ENCODE measurements at regions not wholly inside any gene's neighbourhood (a gene's known extent, or its start where the extent isn't known, plus 50 kb on each side); places are given as distances from the start of the nearest gene placed in this dataset.

GRCh38 chr10:3478632-3479240 lies 306.2 kb upstream of the PITRM1 start:
- no peak overlapping the region for H3K56ac ChIP-seq (ENCODE audit: extremely low read depth, insufficient read depth, low read length)

More at GRCh38 chr10:3478632-3479240, 306.2 kb upstream of the PITRM1 start:
- intact Hi-C loops (cut with micrococcal nuclease) (no loop called here), in situ Hi-C loops (cut with MboI; ENCODE audit: low sequenced_read_pairs) (no loop called here), dilution Hi-C loops (cut with HindIII; ENCODE audit: low sequenced_read_pairs, unreplicated experiment) (no loop called here)
- Histone ChIP-seq H2BK15ac (ENCODE audit: low read depth, low read length) (peak overlapping the region; percentile 25; the same call in 2 of the 3 replicates), H3K23ac (ENCODE audit: low read depth, low read length) (no peak overlapping the region), H3K27me3 (ENCODE audit: control insufficient read depth, insufficient read depth, low read length) (no peaks in the 10 kb centered on the region), H4K5ac (ENCODE audit: low read depth, low read length) (no peak overlapping the region), H3K4me1 (ENCODE audit: control insufficient read depth, insufficient read depth, low read length) (peaks cover 9% of the 10 kb centered on the region), H2AK5ac (ENCODE audit: low read depth, low read length) (peak overlapping the region; percentile 47), H2AK9ac (replicated peaks; ENCODE audit: low read depth, low read length, poor library complexity) (no peak overlapping the region), H3K9me3 (ENCODE audit: control insufficient read depth, insufficient read depth, low read length) (no peaks in the 10 kb centered on the region; the same call in 1 of the 2 replicates), H2BK20ac (ENCODE audit: low read depth, low read length) (no peak overlapping the region), H3K36me3 (ENCODE audit: control insufficient read depth, insufficient read depth, low read length) (no peaks in the 10 kb centered on the region), H2AFZ (replicated peaks; ENCODE audit: low read length, poor library complexity) (no peak overlapping the region), H2BK5ac (ENCODE audit: low read depth, low read length, poor library complexity, severe bottlenecking) (no peak overlapping the region), H3K4me2 (ENCODE audit: low read depth, low read length) (no peak overlapping the region), H3K4ac (ENCODE audit: low read depth, low read length) (0 out of 2 replicates have a peak overlapping the region, but pooled peaks have one; percentile 21), H3K79me1 (ENCODE audit: low read depth in 1 of 2, low read length in 2 of 2) (0 out of 4 replicates have a peak, but pooled peaks cover 0 to 3% of the 10 kb centered on the region in 2 experiments), H3K27ac (ENCODE audit: insufficient read depth, low read length) (no peak overlapping the region), H3K18ac (ENCODE audit: low read depth, low read length) (no peak overlapping the region; the same call in 1 of the 2 replicates), H4K8ac (ENCODE audit: low read depth in 2 of 2, low read length in 2 of 2) (no peak overlapping the region), H3K9ac (ENCODE audit: low read depth, low read length) (no peak overlapping the region), H4K20me1 (ENCODE audit: insufficient read depth, low read length) (no peaks in the 10 kb centered on the region), H2BK120ac (ENCODE audit: low read depth, low read length) (0 out of 2 replicates have a peak overlapping the region, but pooled peaks have one; percentile 26), H3K14ac (replicated peaks; ENCODE audit: low read depth, low read length) (0 out of 2 replicates have a peak overlapping the region, but pooled peaks have one; percentile 14), H3K4me3 (ENCODE audit: insufficient read depth, low read depth, low read length) (no peak overlapping the region), H3K9me1 (ENCODE audit: insufficient read depth, low read length) (peaks cover 16% of the 10 kb centered on the region), H4K91ac (ENCODE audit: insufficient read depth, low read depth, low read length) (peak overlapping the region; percentile 13; the same call in 1 of the 2 replicates)
- BruUV-seq (replicated peaks) = no TSS peak
- POLR2A ChIA-PET (ENCODE audit: unreplicated experiment) = no interaction called here
- no peak for TF ChIP-seq MAFK (IDR thresholded peaks at IDR 0.05; ENCODE audit: low read depth, low read length)
- no peak for TF ChIP-seq CHD1 (IDR thresholded peaks at IDR 0.05; ENCODE audit: low read depth, low read length)
- TF ChIP-seq RCOR1 (IDR thresholded peaks at IDR 0.05; ENCODE audit: insufficient replicate concordance, low read length) = no peak
- no peak for TF ChIP-seq SMC3 (IDR thresholded peaks at IDR 0.05; ENCODE audit: low read depth, low read length)
- DNase-seq (no peak), ATAC-seq (ENCODE audit: low read depth) (no peak)
- WGBS, 2 experiments (ENCODE audit: extremely low coverage in 2 of 2, insufficient read length in 1 of 2) = 100% methylated on average over 2 of the region's 7 CpGs; no CpG with 5 or more reads in 1 of the 2 experiments
- CTCF ChIA-PET = interaction anchor here (0.6 kb wide), 1 partner anchor 1286 kb away, joined by 4 read pairs; no protein-coding TSS in a partner anchor
